Femur (tissue), 1 donor: ENCODE measurements at regions not wholly inside any gene's neighbourhood (a gene's known extent, or its start where the extent isn't known, plus 50 kb on each side); places are given as distances from the start of the nearest gene placed in this dataset.
"Not testable (repeated sequence)": the region's sequence is repeated elsewhere in the genome, so short reads cannot be mapped to it uniquely, and the experiment has no call there.

Experiments
- DNase-seq: peaks from one replicate; pipeline ENCODE4 v3.0.0-alpha.2; 2017

DNA sequence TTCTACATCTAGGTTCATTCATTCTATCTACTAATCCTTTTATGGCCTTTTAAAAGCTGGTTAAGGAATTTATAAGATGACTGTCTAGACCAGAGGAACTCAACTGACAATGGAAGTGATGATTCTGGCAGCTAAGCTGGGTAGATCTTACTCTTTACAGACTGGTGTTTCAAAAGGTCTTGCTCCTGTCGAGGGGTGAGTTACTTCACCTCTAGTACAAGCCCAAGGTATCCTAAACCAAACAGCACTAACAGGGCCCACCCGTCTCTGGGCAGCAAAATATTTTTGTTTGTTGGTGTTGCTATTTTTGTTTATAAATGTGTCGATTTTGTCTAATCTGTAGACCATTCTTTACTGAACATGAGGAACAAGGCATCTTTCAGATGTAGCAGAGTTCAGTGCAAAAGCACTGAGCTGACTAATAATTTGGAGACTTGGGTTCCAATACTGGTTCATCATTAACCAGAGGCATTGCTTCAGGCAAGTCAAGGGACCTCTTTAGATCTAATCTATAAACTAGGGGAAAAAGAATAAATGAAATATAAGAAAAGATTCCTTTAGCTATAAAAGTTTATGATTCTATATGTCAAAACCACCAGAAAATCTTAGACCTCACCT, 90.3 kb upstream of the FRG1 start:
- no peak for DNase-seq

DNA sequence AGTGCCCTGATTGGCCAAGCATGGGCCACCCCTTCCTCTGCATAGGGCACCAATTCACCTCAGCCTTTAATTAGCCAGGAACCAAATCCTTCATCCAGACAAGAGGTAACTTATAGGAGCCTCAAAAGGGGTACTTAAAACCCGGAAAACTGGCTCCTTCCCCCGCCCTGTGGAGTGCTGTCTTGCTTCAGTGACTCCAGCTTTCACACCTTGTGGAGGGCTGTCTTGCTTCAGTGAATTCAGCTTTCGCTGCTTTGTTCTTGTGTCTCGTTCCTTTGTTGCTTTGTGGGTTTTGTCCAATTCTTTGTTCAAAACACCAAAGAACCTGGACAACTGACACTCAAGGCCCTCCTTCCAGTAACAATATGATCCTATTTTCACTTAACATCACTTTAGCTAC, 82.2 kb upstream of the FRG1 start:
- no peak for DNase-seq

DNA sequence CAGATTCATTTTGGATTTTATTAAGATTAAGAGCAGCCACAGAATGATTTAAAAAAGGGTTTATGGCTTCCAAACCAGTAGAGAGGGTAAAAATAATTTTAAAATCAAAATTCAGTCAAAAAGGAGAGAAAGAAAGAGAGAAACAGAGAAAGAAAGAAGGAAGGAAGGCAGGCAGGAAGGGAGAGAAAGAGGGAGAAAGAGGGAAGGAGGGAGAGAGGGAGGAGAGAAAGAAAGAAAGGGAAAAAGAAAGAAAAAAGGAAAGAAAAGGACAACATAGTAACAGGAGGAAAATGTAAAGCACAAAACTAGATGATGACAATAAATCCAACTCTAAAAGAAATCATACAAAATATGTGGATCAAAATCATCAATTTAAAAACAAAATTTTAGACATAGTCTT, 79.6 kb upstream of the FRG1 start:
- DNase-seq: no peak

DNA sequence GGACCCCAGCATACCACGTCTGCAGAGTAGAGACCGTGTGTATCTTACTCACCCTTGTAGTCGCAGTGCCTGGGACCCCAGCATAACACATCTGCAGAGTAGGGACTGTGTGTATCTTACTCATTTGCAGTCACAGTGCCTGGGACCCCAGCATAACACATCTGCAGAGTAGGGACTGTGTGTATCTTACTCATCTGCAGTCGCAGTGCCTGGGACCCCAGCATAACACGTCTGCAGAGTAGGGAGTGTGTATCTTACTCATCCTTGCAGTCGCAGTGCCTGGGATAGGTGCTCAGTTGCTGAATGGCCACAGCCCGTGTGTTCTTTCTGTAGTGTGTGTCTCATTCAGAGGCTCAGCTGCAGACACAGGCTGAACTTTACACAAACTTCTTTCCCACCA, 71.4 kb upstream of the FRG1 start:
- no peak for DNase-seq

DNA sequence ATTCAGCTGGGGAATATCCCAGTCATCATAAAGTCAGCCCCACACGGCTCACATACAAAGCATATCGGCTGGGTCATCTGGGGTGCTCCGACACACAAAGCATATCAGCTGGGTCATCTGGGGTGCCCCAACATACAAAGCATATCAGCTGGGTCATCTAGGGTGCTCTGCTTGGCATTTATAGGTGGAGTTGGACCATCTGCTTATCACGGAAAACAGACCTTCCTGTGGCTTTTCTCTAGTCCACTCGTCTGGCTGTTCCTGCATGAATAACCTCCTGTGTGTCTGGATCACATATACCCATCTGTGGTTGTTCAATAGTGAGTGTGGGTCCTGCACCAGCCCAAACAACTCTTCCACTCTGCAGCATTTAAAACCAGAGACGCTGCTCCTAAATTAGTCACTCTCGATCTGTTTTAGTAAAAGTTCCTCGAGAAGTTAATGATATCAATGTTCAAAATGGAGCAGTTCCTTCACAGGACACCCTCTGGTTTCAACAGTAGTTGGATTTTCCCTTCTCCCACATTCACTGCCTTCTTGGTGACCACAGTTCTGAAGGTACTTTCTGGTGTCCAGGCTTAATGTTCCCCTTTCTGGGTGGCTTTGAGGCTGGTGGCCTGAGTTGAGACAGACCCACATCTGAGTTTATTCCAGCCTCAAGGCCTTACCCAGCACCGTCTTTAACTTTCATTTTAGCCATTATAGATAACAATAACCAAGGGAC, 70.0 kb upstream of the FRG1 start:
- DNase-seq: no peak

DNA sequence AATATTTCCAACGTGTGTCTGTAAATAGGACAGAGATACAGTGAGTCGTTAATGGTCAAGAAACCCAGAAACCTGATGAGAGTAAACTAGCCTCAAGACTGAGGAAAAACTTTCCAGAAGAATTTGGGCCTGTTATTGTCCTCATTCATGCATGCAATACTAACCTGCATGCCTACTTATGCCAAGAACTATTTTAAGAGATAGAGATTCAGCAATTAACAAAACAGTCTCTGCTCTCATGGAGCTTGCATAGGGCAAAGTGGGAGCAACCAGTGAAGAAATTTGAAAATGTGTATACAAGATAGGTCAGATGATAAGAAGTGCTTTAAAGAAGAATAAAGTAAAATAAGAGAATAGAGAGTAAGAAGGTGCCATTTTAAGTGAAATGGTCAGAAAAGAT, 66.1 kb upstream of the FRG1 start:
- no peak for DNase-seq

DNA sequence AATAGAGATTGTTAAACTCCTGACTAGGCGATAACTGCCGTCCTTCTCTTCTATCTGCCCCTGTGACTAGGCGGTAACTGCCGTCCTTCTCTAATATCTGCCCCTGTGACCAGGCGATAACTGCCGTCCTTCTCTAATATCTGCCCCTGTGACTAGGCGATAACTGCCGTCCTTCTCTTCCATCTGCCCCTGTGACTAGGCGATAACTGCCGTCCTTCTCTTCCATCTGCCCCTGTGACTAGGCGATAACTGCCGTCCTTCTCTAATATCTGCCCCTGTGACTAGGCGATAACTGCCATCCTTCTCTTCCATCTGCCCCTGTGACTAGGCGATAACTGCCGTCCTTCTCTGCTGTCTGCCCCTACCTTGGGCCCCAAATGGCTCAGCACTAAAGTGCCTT, 59.5 kb upstream of the FRG1 start:
- DNase-seq: not testable (repeated sequence)

DNA sequence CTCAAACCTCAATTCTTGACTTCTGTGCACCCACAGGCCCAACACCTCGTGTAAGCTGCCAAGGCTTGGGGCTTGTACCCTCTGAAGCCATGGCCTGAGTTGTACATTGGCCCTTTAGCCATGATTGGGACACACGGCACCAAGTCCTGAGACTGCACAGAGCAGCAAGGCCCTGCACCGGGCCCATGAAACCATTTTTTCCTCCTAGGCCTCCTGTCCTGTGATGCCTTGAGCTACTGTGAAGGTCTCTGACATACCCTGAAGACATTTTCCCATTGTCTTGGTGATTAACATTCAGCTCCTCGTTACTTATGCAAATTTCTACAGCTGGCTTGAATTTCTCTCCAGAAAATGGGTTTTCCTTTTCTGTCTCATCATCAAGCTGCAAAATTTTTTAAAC, 52.3 kb upstream of the FRG1 start:
- not testable (repeated sequence) for DNase-seq
